Effector memory CD4-positive, alpha-beta T cell (primary cell): ENCODE measurements at regions not wholly inside any gene's neighbourhood (a gene's known extent, or its start where the extent isn't known, plus 50 kb on each side); places are given as distances from the start of the nearest gene placed in this dataset.
A peak's percentile ranks its signal among the peaks of the same experiment; 100 is the strongest.

Experiments
- DNase-seq, 3 donors: peaks; one replicate each; pipeline ENCODE4 v3.0.0-alpha.2; 2020
- H3K27ac ChIP-seq: 2 replicates; pipeline ENCODE4 v1.7.0; 2013; ENCODE audit warnings: mild to moderate bottlenecking, low read length, moderate library complexity; ENCODE audit not compliant: insufficient read depth, poor library complexity, severe bottlenecking
- H3K27me3 ChIP-seq: replicated peaks from 2 replicates; pipeline ENCODE4 v1.7.0; 2013; ENCODE audit warnings: mild to moderate bottlenecking, low read length; ENCODE audit not compliant: insufficient read depth, control insufficient read depth, poor library complexity, severe bottlenecking
- H3K36me3 ChIP-seq: 2 replicates; pipeline ENCODE4 v1.7.0; 2013; ENCODE audit warnings: mild to moderate bottlenecking, low read length, moderate library complexity; ENCODE audit not compliant: control insufficient read depth, insufficient read depth
- H3K4me1 ChIP-seq: 2 replicates; pipeline ENCODE4 v1.7.0; 2013; ENCODE audit warnings: low read length, mild to moderate bottlenecking; ENCODE audit not compliant: control insufficient read depth, insufficient read depth, poor library complexity, severe bottlenecking
- H3K4me3 ChIP-seq: 2 replicates; pipeline ENCODE4 v1.7.0; 2013; ENCODE audit warnings: low read length, low read depth, mild to moderate bottlenecking; ENCODE audit not compliant: insufficient read depth, poor library complexity, severe bottlenecking
- H3K9me3 ChIP-seq: 2 replicates; pipeline ENCODE4 v1.7.0; 2013; ENCODE audit warnings: mild to moderate bottlenecking, low read length, moderate library complexity; ENCODE audit not compliant: control insufficient read depth

- no peak overlapping the region for H3K4me3 ChIP-seq
These were observed 139.2 kb downstream of the CRYBB2 start for GRCh38 chr22:25358421-25359170.

GRCh38 chr22:25359601-25360261, 140.3 kb downstream of the CRYBB2 start:
- H3K9me3 ChIP-seq = no peaks in the 10 kb centered on the region
- no peak overlapping the region for H3K4me3 ChIP-seq
- H3K27ac ChIP-seq = no peak overlapping the region
- peaks cover 12% of the 10 kb centered on the region for H3K36me3 ChIP-seq
- H3K4me1 ChIP-seq = no peaks in the 10 kb centered on the region
- DNase-seq = no peak
- no peaks in the 10 kb centered on the region for H3K27me3 ChIP-seq

More at GRCh38 chr22:25358421-25359170, 139.2 kb downstream of the CRYBB2 start:
- H3K27me3 ChIP-seq = no peaks in the 10 kb centered on the region
- no peaks in the 10 kb centered on the region for H3K9me3 ChIP-seq
- H3K36me3 ChIP-seq = peaks cover 23% of the 10 kb centered on the region
- no peak overlapping the region for H3K27ac ChIP-seq
- no peak for DNase-seq
- H3K4me1 ChIP-seq = no peaks in the 10 kb centered on the region

- Histone ChIP-seq H3K27ac (no peak overlapping the region), H3K27me3 (no peaks in the 10 kb centered on the region), H3K4me3 (no peak overlapping the region), H3K36me3 (peaks cover 10% of the 10 kb centered on the region), H3K4me1 (no peaks in the 10 kb centered on the region), H3K9me3 (no peaks in the 10 kb centered on the region)
- DNase-seq = no peak
These were observed 141.0 kb downstream of the CRYBB2 start for GRCh38 chr22:25360411-25360810.

- no peak overlapping the region for H3K27ac ChIP-seq
- peaks cover 10% of the 10 kb centered on the region for H3K36me3 ChIP-seq
- DNase-seq = no peak
These were observed 141.6 kb downstream of the CRYBB2 start for GRCh38 chr22:25360891-25361645.

GRCh38 chr22:25361899-25362214, 142.4 kb downstream of the CRYBB2 start:
- H3K4me1 ChIP-seq = no peaks in the 10 kb centered on the region
- no peaks in the 10 kb centered on the region for H3K9me3 ChIP-seq
- H3K27me3 ChIP-seq = no peaks in the 10 kb centered on the region
- peaks cover 10% of the 10 kb centered on the region for H3K36me3 ChIP-seq
- H3K27ac ChIP-seq = no peak overlapping the region
- DNase-seq = no peak
- no peak overlapping the region for H3K4me3 ChIP-seq

More at GRCh38 chr22:25360891-25361645, 141.6 kb downstream of the CRYBB2 start:
- no peaks in the 10 kb centered on the region for H3K4me1 ChIP-seq
- no peak overlapping the region for H3K4me3 ChIP-seq
- H3K27me3 ChIP-seq = no peaks in the 10 kb centered on the region
- H3K9me3 ChIP-seq = no peaks in the 10 kb centered on the region

- H3K36me3 ChIP-seq = peaks cover 10% of the 10 kb centered on the region
- H3K9me3 ChIP-seq = no peaks in the 10 kb centered on the region
- no peak overlapping the region for H3K27ac ChIP-seq
- H3K4me1 ChIP-seq = no peaks in the 10 kb centered on the region
- no peaks in the 10 kb centered on the region for H3K27me3 ChIP-seq
- H3K4me3 ChIP-seq = no peak overlapping the region
- peak in 2 of 3 donors; percentile 20 to 33 for DNase-seq
These were observed 142.9 kb downstream of the CRYBB2 start for GRCh38 chr22:25362215-25362882.

- DNase-seq = no peak
- H3K27ac ChIP-seq = no peak overlapping the region
- no peaks in the 10 kb centered on the region for H3K9me3 ChIP-seq
- peaks cover 10% of the 10 kb centered on the region for H3K36me3 ChIP-seq
- H3K27me3 ChIP-seq = no peaks in the 10 kb centered on the region
- no peak overlapping the region for H3K4me3 ChIP-seq
- H3K4me1 ChIP-seq = no peaks in the 10 kb centered on the region
These were observed 143.4 kb downstream of the CRYBB2 start for GRCh38 chr22:25362883-25363240.

GRCh38 chr22:25363474-25363873, 144.0 kb downstream of the CRYBB2 start:
- Histone ChIP-seq H3K27ac (no peak overlapping the region), H3K4me1 (no peaks in the 10 kb centered on the region), H3K36me3 (peaks cover 7% of the 10 kb centered on the region), H3K4me3 (no peak overlapping the region), H3K27me3 (no peaks in the 10 kb centered on the region), H3K9me3 (no peaks in the 10 kb centered on the region)
- DNase-seq = no peak

- no peak overlapping the region for H3K4me3 ChIP-seq
- H3K27me3 ChIP-seq = no peaks in the 10 kb centered on the region
- H3K9me3 ChIP-seq = no peaks in the 10 kb centered on the region
- H3K27ac ChIP-seq = no peak overlapping the region
- H3K36me3 ChIP-seq = peaks cover 7% of the 10 kb centered on the region
- DNase-seq = no peak
- no peaks in the 10 kb centered on the region for H3K4me1 ChIP-seq
These were observed 144.8 kb downstream of the CRYBB2 start for GRCh38 chr22:25364281-25364680.
